ENCODE measurements at regions not wholly inside any gene's neighbourhood (a gene's known extent, or its start where the extent isn't known, plus 50 kb on each side); places are given as distances from the start of the nearest gene placed in this dataset.

DNA sequence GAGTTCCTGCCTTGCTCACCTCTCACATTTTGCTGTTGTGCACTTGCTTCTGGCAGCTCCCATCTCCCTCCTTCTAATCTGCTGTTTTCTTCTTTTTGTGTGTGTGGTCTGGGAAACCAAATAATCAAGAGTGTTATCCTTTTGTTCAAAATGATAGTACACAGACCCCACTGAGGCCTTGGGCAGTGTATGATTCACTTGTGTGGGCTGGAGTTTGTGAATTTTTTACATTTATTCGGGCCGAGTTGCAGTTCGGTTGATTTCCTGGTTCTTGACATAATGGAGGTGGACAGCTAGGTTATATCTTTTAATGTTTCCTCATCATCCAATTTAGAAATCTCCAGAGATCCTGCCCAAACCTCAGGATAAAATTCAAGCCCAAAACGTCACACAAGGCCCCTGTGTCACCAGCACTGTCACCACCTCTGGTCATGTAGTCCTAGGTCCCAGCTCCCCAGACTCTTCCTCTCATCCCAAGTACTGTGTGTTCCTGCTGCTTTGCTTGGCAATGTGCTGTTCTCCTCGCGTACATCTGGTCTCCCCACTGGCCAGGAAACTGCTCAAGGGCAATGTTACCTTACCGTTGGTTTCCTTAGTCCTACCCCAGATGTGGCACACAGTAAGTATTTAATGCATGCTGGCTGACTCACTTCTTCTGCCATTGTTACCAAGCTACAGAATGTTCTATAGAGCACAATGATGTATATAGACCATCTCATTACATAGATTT is 55.7 kb upstream of the PHACTR2 start:
- Histone ChIP-seq H3K36me3 (ENCODE audit: low read depth) (no peaks in the 10 kb centered on the region), H3K79me2 (ENCODE audit: low read depth) (no peaks in the 10 kb centered on the region), H3K9me2 (ENCODE audit: insufficient read depth) (no peaks in the 10 kb centered on the region), H3K27me3 (ENCODE audit: insufficient read depth, low read depth) (no peaks in the 10 kb centered on the region), H3K4me2 (no peak overlapping the region), H3F3A (ENCODE audit: insufficient read depth, low read depth) (no peaks in the 10 kb centered on the region), H3K4me3 (no peak overlapping the region), H3K4me1 (replicated peaks; ENCODE audit: insufficient read depth) (no peaks in the 10 kb centered on the region), H3K27ac (no peak overlapping the region), H4K20me1 (ENCODE audit: insufficient read depth) (no peaks in the 10 kb centered on the region), H2AFZ (no peak overlapping the region), H3K9me3 (ENCODE audit: insufficient read depth, low read depth) (no peaks in the 10 kb centered on the region)
- ChIA-PET POLR2A (ENCODE audit: unreplicated experiment) (interaction anchor here (0.7 kb wide), 1 partner anchor 14 kb away, joined by 10 read pairs; no protein-coding TSS in a partner anchor), CTCF (no interaction called here)
- no TSS peak for BruUV-seq (replicated peaks)
- no peak for DNase-seq
- intact Hi-C loops (cut with micrococcal nuclease; ENCODE audit: unreplicated experiment): no loop called here
- TF ChIP-seq, protein P1, sequence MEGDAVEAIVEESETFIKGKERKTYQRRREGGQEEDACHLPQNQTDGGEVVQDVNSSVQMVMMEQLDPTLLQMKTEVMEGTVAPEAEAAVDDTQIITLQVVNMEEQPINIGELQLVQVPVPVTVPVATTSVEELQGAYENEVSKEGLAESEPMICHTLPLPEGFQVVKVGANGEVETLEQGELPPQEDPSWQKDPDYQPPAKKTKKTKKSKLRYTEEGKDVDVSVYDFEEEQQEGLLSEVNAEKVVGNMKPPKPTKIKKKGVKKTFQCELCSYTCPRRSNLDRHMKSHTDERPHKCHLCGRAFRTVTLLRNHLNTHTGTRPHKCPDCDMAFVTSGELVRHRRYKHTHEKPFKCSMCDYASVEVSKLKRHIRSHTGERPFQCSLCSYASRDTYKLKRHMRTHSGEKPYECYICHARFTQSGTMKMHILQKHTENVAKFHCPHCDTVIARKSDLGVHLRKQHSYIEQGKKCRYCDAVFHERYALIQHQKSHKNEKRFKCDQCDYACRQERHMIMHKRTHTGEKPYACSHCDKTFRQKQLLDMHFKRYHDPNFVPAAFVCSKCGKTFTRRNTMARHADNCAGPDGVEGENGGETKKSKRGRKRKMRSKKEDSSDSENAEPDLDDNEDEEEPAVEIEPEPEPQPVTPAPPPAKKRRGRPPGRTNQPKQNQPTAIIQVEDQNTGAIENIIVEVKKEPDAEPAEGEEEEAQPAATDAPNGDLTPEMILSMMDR (conservative IDR thresholded peaks at IDR 0.05): no peak
- TF ChIP-seq EZH2 (IDR thresholded peaks at IDR 0.05; ENCODE audit: low read depth): no peak

DNA sequence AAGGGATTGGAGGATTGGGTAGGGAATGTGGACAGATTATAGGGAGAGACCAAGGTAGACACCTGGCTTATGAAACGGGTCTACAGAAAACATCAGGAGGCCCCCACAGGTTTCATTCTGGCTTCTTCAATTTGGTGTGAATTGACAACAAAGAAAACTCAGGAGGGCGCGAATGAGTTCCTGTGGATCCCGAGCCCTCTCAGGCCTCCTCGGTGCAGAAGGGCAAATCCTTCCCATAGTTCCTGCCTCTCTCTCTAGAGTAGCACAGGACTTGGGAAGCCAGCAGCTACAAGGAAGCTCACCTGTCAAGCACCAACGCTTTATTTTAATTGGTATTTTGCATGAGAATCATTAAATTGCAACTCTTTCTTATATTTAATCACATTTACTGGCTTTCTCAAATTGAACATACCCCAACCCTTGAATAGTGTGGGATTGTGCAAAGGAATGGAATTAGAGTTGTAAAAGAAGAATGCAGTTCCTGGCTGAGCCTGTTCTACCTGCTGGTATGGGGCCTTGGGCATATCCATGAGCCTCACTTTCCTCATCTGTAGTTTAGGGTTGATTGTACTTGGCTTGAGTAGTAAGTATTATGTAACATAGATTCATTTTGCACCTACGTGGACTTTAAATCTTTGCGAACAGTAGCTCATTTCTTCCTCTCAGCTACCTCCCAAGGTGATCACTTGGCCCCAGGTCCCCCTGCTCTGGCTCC is 56.4 kb upstream of the PHACTR2 start:
- no peak overlapping the region for H3K27ac ChIP-seq
- H3K9me3 ChIP-seq (ENCODE audit: insufficient read depth, low read depth): no peaks in the 10 kb centered on the region
- no peaks in the 10 kb centered on the region for H3K79me2 ChIP-seq (ENCODE audit: low read depth)
- H3K4me1 ChIP-seq (replicated peaks; ENCODE audit: insufficient read depth): no peaks in the 10 kb centered on the region
- no peaks in the 10 kb centered on the region for H4K20me1 ChIP-seq (ENCODE audit: insufficient read depth)
- H3K27me3 ChIP-seq (ENCODE audit: insufficient read depth, low read depth): no peaks in the 10 kb centered on the region
- H2AFZ ChIP-seq: no peak overlapping the region
- ChIA-PET CTCF (no interaction called here), POLR2A (ENCODE audit: unreplicated experiment) (interaction anchor here (0.7 kb wide), 1 partner anchor 13 kb away, joined by 10 read pairs; no protein-coding TSS in a partner anchor)
- no peaks in the 10 kb centered on the region for H3F3A ChIP-seq (ENCODE audit: insufficient read depth, low read depth)
- intact Hi-C loops (cut with micrococcal nuclease; ENCODE audit: unreplicated experiment): no loop called here
- no TSS peak for BruUV-seq (replicated peaks)
- H3K9me2 ChIP-seq (ENCODE audit: insufficient read depth): no peaks in the 10 kb centered on the region
- H3K4me3 ChIP-seq: no peak overlapping the region
- no peak overlapping the region for H3K4me2 ChIP-seq
- TF ChIP-seq, protein P1 (conservative IDR thresholded peaks at IDR 0.05): no peak
- TF ChIP-seq EZH2 (IDR thresholded peaks at IDR 0.05; ENCODE audit: low read depth): no peak
- H3K36me3 ChIP-seq (ENCODE audit: low read depth): no peaks in the 10 kb centered on the region
- DNase-seq: no peak

DNA sequence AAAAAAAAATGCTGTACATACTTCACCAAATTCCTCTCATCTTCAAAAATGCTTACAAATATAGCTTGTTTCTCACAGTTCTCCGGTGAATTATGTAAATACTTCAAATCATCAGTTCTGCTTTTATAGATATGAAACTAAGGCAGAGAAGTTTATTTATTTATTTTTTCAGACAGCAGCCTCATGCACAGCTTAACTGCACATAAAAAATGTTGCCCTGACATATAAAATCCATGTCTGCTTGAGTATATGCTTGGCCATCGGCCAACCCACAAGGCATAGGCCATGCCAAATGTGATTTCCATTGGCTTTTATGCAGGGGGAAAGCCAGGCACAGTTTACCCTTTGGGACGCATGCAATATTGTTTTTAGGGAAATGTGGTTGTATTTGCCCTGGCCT is 57.3 kb upstream of the PHACTR2 start:
- BruUV-seq (replicated peaks): no TSS peak
- Histone ChIP-seq H3F3A (ENCODE audit: insufficient read depth, low read depth) (no peaks in the 10 kb centered on the region), H3K27ac (no peak overlapping the region), H3K27me3 (ENCODE audit: insufficient read depth, low read depth) (no peaks in the 10 kb centered on the region), H4K20me1 (ENCODE audit: insufficient read depth) (no peaks in the 10 kb centered on the region), H3K79me2 (ENCODE audit: low read depth) (no peaks in the 10 kb centered on the region), H3K36me3 (ENCODE audit: low read depth) (no peaks in the 10 kb centered on the region), H3K9me3 (ENCODE audit: insufficient read depth, low read depth) (no peaks in the 10 kb centered on the region), H2AFZ (no peak overlapping the region), H3K4me2 (no peak overlapping the region), H3K4me1 (replicated peaks; ENCODE audit: insufficient read depth) (no peaks in the 10 kb centered on the region), H3K4me3 (no peak overlapping the region), H3K9me2 (ENCODE audit: insufficient read depth) (no peaks in the 10 kb centered on the region)
- intact Hi-C loops (cut with micrococcal nuclease; ENCODE audit: unreplicated experiment): no loop called here
- ChIA-PET POLR2A (ENCODE audit: unreplicated experiment) (interaction anchor here (0.5 to 0.6 kb wide), 2 partner anchors 26 to 75 kb away, joined by 3 read pairs; no protein-coding TSS in a partner anchor), CTCF (no interaction called here)
- DNase-seq: no peak
- TF ChIP-seq EZH2 (IDR thresholded peaks at IDR 0.05; ENCODE audit: low read depth): no peak
- TF ChIP-seq, protein P1 (conservative IDR thresholded peaks at IDR 0.05): no peak
